HCT116 (cell line): ENCODE measurements at regions not wholly inside any gene's neighbourhood (a gene's known extent, or its start where the extent isn't known, plus 50 kb on each side); places are given as distances from the start of the nearest gene placed in this dataset.

ENCODE experiments used
- ATAC-seq: fragments of 200-7000 bp; cut with Tn5 transposase; 2 replicates; pipeline ENCODE4 v1.9.1; 2020; ENCODE audit warnings: mild to moderate bottlenecking, moderate library complexity
- BruUV-seq: library from RNA; stranded (reverse); fragments of 400-500 nt; replicated peaks from 2 replicates; lab custom pipeline; 2021; lab: Mats Ljungman, UMichigan
- CTCF ChIA-PET: fragments of 300-600 bp; sonication (Branson Sonifier 250); formaldehyde crosslinking; loops from one replicate; lab custom pipeline; 2021; ENCODE audit warnings: antibody characterized with exemption; lab: Charles Lee
- POLR2A ChIA-PET: fragments of 300-600, 350-600 bp; sonication (Branson Sonifier 250); formaldehyde crosslinking; loops from one replicate; lab custom pipeline; 2021; ENCODE audit warnings: antibody characterized with exemption; lab: Charles Lee
- RAD21 ChIA-PET, 2 experiments: fragments of 300-600 bp; sonication (Branson Sonifier 250); formaldehyde crosslinking; loops; one replicate each; lab custom pipeline; 2023; ENCODE audit warnings: low total read pairs in 2 of 2; ENCODE audit not compliant: uncharacterized antibody in 2 of 2, unreplicated experiment in 2 of 2, low non-redundant PET in 1 of 2; lab: Charles Lee
- DNase-seq: peaks from one replicate; pipeline ENCODE4 v3.0.0-alpha.2; 2010; ENCODE audit warnings: low read depth, low spot score
- H2AFZ ChIP-seq: fragments of 200-600 bp; shearing (Covaris generic), sonication (generic); 2 replicates; pipeline ENCODE4 v1.6.1; 2017; ENCODE audit warnings: low read depth, mixed run types, mixed read lengths, antibody characterized with exemption, low read length; ENCODE audit not compliant: poor library complexity, severe bottlenecking
- H3K27ac ChIP-seq: 2 replicates; pipeline ENCODE4 v1.5.1; 2012; ENCODE audit warnings: low read depth, low read length
- H3K27me3 ChIP-seq: fragments of 200-600 bp; sonication (generic); 2 replicates; pipeline ENCODE4 v1.6.1; 2016; ENCODE audit warnings: mixed run types, low read length, mixed read lengths; ENCODE audit not compliant: insufficient read depth
- H3K36me3 ChIP-seq, 2 experiments: fragments of 200-500 bp in 1 of 2; fragments of 200-600 bp in 1 of 2; sonication (Bioruptor generic) in 1 of 2; sonication (generic) in 1 of 2; 2 replicates each; pipeline versions ENCODE4 v1.5.1 to v1.6.1; 2014 to 2016; ENCODE audit warnings: low read length in 2 of 2, inconsistent platforms in 1 of 2, mixed read lengths in 1 of 2, mixed run types in 1 of 2; ENCODE audit not compliant: insufficient read depth in 2 of 2, control insufficient read depth in 1 of 2
- H3K4me1 ChIP-seq, 2 experiments: fragments of 200-600 bp in 1 of 2; sonication (generic) in 1 of 2; 2 replicates each; pipeline versions ENCODE4 v1.5.1 to v1.6.1; 2012 to 2017; ENCODE audit warnings: low read length in 2 of 2, inconsistent platforms in 1 of 2, mild to moderate bottlenecking in 1 of 2, mixed read lengths in 1 of 2, mixed run types in 1 of 2, moderate library complexity in 1 of 2; ENCODE audit not compliant: insufficient read depth in 2 of 2, control insufficient read depth in 1 of 2
- H3K4me2 ChIP-seq: fragments of 200-600 bp; sonication (generic); 2 replicates; pipeline ENCODE4 v1.6.1; 2017; ENCODE audit warnings: mixed run types, low read length, mixed read lengths
- H3K4me3 ChIP-seq, 2 experiments: fragments of 200-600 bp in 1 of 2; sonication (generic) in 1 of 2; replicated peaks in 1 of 2; 2 replicates each; pipeline ENCODE4 v1.5.1; 2011 to 2016; ENCODE audit warnings: low read length in 2 of 2, control low read depth in 1 of 2, low read depth in 1 of 2, mild to moderate bottlenecking in 1 of 2, mixed read lengths in 1 of 2, mixed run types in 1 of 2
- H3K79me2 ChIP-seq: fragments of 200-600 bp; sonication (generic); 2 replicates; pipeline ENCODE4 v1.6.1; 2017; ENCODE audit warnings: mild to moderate bottlenecking, mixed run types, low read length, moderate library complexity, mixed read lengths; ENCODE audit not compliant: insufficient read depth
- H3K9ac ChIP-seq: fragments of 200-600 bp; sonication (generic); 2 replicates; pipeline ENCODE4 v1.6.1; 2016; ENCODE audit warnings: low read length, mixed read lengths
- H3K9me2 ChIP-seq: fragments of 200-600 bp; sonication (generic), shearing (Covaris generic); 2 replicates; pipeline ENCODE4 v1.6.1; 2017; ENCODE audit warnings: mixed run types, mild to moderate bottlenecking, moderate library complexity; ENCODE audit not compliant: insufficient read depth
- H3K9me3 ChIP-seq, 2 experiments: fragments of 200-500 bp in 1 of 2; fragments of 200-600 bp in 1 of 2; sonication (Bioruptor generic) in 1 of 2; sonication (generic) in 1 of 2; 2 replicates each; pipeline ENCODE4 v1.6.1; 2014 to 2017; ENCODE audit warnings: low read length in 2 of 2, mixed read lengths in 2 of 2, inconsistent platforms in 1 of 2, low read depth in 1 of 2, mild to moderate bottlenecking in 1 of 2, mixed run types in 1 of 2, moderate library complexity in 1 of 2; ENCODE audit not compliant: control insufficient read depth in 1 of 2, insufficient read depth in 1 of 2
- H4K20me1 ChIP-seq: fragments of 200-600 bp; sonication (generic), shearing (Covaris generic); 2 replicates; pipeline ENCODE4 v1.6.1; 2017; ENCODE audit warnings: mixed run types, mild to moderate bottlenecking, moderate library complexity; ENCODE audit not compliant: insufficient read depth
- ATF3 ChIP-seq: IDR thresholded peaks from 2 replicates; pipeline ENCODE4 v1.6.1; 2012
- CBX3 ChIP-seq: IDR thresholded peaks from 2 replicates; pipeline ENCODE4 v1.6.1; 2012; ENCODE audit warnings: low read depth
- EZH2 ChIP-seq: fragments of 200-600 bp; sonication (generic); IDR thresholded peaks from 2 replicates; pipeline ENCODE4 v1.6.1; 2017; ENCODE audit warnings: antibody characterized with exemption, mixed run types
- EZH2phosphoT487 ChIP-seq: fragments of 200-600 bp; IDR thresholded peaks from 2 replicates; pipeline ENCODE4 v1.6.1; 2018; ENCODE audit warnings: antibody characterized with exemption, borderline replicate concordance
- FOSL1 ChIP-seq: IDR thresholded peaks from 2 replicates; pipeline ENCODE4 v1.6.1; 2012; ENCODE audit warnings: low read depth
- POLR2A ChIP-seq: IDR thresholded peaks from 2 replicates; pipeline ENCODE4 v1.7.0; 2011; ENCODE audit warnings: borderline replicate concordance; ENCODE audit not compliant: insufficient read depth, insufficient read length; ENCODE audit errors: extremely low read depth
- POLR2AphosphoS5 ChIP-seq: IDR thresholded peaks from 2 replicates; pipeline ENCODE4 v1.6.1; 2011; ENCODE audit warnings: mild to moderate bottlenecking, low read depth, low read length, moderate library complexity
- RAD21 ChIP-seq: IDR thresholded peaks from 2 replicates; pipeline ENCODE4 v1.6.1; 2012; ENCODE audit warnings: low read depth, mild to moderate bottlenecking
- intact Hi-C: fragments of 100-400 bp; cut with micrococcal nuclease; formaldehyde crosslinking; loops from 2 replicates; pipeline ENCODE4 v1.10.0; 2022
- TF ChIP-seq, protein P1 (sequence below): IDR thresholded peaks from 2 replicates; pipeline ENCODE4 v1.6.1; 2012

DNA sequence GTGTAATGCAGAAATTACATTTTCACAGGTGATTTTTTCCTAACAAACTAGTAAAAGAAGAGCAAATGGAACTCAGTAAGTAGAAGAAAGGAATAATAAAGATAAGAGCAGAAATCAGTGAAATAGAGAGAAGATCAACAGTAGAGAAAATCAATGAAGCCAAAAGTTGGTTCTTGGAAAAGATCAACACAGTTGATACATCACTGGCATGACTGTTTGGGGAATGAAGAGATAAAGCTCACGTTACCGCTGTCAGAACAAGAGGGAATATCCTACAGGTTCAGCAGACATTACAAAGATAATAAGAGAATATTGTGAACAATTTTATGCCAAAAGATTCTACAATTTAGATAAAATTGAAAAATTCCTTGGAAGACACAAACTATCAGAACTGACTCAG, 146.4 kb downstream of the ACTR3B start:
- Histone ChIP-seq H3K27me3 (no peaks in the 10 kb centered on the region), H3K79me2 (no peaks in the 10 kb centered on the region), H3K4me2 (no peak overlapping the region), H3K9me3 (no peaks in the 10 kb centered on the region), H3K9ac (no peak overlapping the region), H3K27ac (no peak overlapping the region), H3K4me1 (peaks cover 0 to 3% of the 10 kb centered on the region in 2 experiments; a peak in 1 of 4 replicates), H3K4me3 (no peak overlapping the region), H2AFZ (no peak overlapping the region), H4K20me1 (no peaks in the 10 kb centered on the region), H3K9me2 (no peaks in the 10 kb centered on the region), H3K36me3 (no peaks in the 10 kb centered on the region)
- POLR2A ChIA-PET: no interaction called here
- intact Hi-C loops: no loop called here
- CTCF ChIA-PET: no interaction called here
- ATAC-seq (no peak), DNase-seq (no peak)
- no TSS peak for BruUV-seq
- TF ChIP-seq CBX3 (no peak), ATF3 (no peak)
- RAD21 ChIA-PET: no interaction called here

GRCh38 chr7:152907042-152907761, 147.7 kb downstream of the ACTR3B start:
- RAD21 ChIA-PET: no interaction called here
- intact Hi-C loops: no loop called here
- Histone ChIP-seq H3K4me3 (no peak overlapping the region), H3K9me2 (no peaks in the 10 kb centered on the region), H3K4me1 (peaks cover 0 to 3% of the 10 kb centered on the region in 2 experiments; a peak in 1 of 4 replicates), H4K20me1 (no peaks in the 10 kb centered on the region)
- no peak for TF ChIP-seq RAD21
- TF ChIP-seq POLR2AphosphoS5: no peak
- TF ChIP-seq POLR2A: no peak
- TF ChIP-seq FOSL1: no peak
- TF ChIP-seq, protein P1, sequence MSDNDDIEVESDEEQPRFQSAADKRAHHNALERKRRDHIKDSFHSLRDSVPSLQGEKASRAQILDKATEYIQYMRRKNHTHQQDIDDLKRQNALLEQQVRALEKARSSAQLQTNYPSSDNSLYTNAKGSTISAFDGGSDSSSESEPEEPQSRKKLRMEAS: no peak
- no peak for TF ChIP-seq CBX3
- TF ChIP-seq EZH2phosphoT487: no peak
- TF ChIP-seq EZH2: no peak
- TF ChIP-seq, all 23 proteins: peak for 0
- H3K36me3 ChIP-seq: no peaks in the 10 kb centered on the region
- no peaks in the 10 kb centered on the region for H3K79me2 ChIP-seq
- ChIA-PET CTCF (no interaction called here), POLR2A (no interaction called here)
- H3K27ac ChIP-seq: no peak overlapping the region
- BruUV-seq: no TSS peak
- no peaks in the 10 kb centered on the region for H3K27me3 ChIP-seq
- H3K9me3 ChIP-seq: no peaks in the 10 kb centered on the region
- no peak overlapping the region for H2AFZ ChIP-seq
- ATAC-seq: no peak
- no peak for DNase-seq
- H3K4me2 ChIP-seq: no peak overlapping the region
- no peak overlapping the region for H3K9ac ChIP-seq
